ENCODE measurements at regions not wholly inside any gene's neighbourhood (a gene's known extent, or its start where the extent isn't known, plus 50 kb on each side); places are given as distances from the start of the nearest gene placed in this dataset.

- no peak for DNase-seq (ENCODE audit: low read depth)
These were observed 74.3 kb upstream of the IFNAR2 start for GRCh38 chr21:33155422-33155821.

- peak; percentile 11 for DNase-seq (ENCODE audit: low read depth)
These were observed 72.4 kb upstream of the IFNAR2 start for GRCh38 chr21:33157303-33157702.

GRCh38 chr21:33158654-33159053, 71.1 kb upstream of the IFNAR2 start:
- no peak for DNase-seq (ENCODE audit: low read depth)

- DNase-seq (ENCODE audit: low read depth) = no peak
These were observed 67.2 kb upstream of the IFNAR2 start for GRCh38 chr21:33162436-33162951.

- DNase-seq (ENCODE audit: low read depth) = no peak
These were observed 60.9 kb upstream of the IFNAR2 start for GRCh38 chr21:33168886-33169285.

- no peak for DNase-seq (ENCODE audit: low read depth)
These were observed 60.4 kb upstream of the IFNAR2 start for GRCh38 chr21:33169359-33169758.

- no peak for DNase-seq (ENCODE audit: low read depth)
These were observed 58.0 kb upstream of the IFNAR2 start for GRCh38 chr21:33171616-33172169.

- no peak for DNase-seq (ENCODE audit: low read depth)
These were observed 55.0 kb upstream of the IFNAR2 start for GRCh38 chr21:33174756-33175155.
